ENCODE measurements at regions not wholly inside any gene's neighbourhood (a gene's known extent, or its start where the extent isn't known, plus 50 kb on each side); places are given as distances from the start of the nearest gene placed in this dataset.

- TF ChIP-seq E2F6 (IDR thresholded peaks at IDR 0.05; ENCODE audit: borderline replicate concordance in 1 of 2, extremely low read depth in 1 of 2, insufficient read depth in 1 of 2, insufficient read length in 1 of 2, low read depth in 1 of 2, low read length in 1 of 2, poor library complexity in 1 of 2, severe bottlenecking in 1 of 2): no peak
- TF ChIP-seq CBFA2T2 (conservative IDR thresholded peaks at IDR 0.05): peak; percentile 55
- TF ChIP-seq, protein P1, sequence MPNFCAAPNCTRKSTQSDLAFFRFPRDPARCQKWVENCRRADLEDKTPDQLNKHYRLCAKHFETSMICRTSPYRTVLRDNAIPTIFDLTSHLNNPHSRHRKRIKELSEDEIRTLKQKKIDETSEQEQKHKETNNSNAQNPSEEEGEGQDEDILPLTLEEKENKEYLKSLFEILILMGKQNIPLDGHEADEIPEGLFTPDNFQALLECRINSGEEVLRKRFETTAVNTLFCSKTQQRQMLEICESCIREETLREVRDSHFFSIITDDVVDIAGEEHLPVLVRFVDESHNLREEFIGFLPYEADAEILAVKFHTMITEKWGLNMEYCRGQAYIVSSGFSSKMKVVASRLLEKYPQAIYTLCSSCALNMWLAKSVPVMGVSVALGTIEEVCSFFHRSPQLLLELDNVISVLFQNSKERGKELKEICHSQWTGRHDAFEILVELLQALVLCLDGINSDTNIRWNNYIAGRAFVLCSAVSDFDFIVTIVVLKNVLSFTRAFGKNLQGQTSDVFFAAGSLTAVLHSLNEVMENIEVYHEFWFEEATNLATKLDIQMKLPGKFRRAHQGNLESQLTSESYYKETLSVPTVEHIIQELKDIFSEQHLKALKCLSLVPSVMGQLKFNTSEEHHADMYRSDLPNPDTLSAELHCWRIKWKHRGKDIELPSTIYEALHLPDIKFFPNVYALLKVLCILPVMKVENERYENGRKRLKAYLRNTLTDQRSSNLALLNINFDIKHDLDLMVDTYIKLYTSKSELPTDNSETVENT (CRISPR knock-in tag; IDR thresholded peaks at IDR 0.05): no peak
These were observed 173.6 kb upstream of the PFN2 start (continued) for GRCh38 chr3:150144191-150144708.

DNA sequence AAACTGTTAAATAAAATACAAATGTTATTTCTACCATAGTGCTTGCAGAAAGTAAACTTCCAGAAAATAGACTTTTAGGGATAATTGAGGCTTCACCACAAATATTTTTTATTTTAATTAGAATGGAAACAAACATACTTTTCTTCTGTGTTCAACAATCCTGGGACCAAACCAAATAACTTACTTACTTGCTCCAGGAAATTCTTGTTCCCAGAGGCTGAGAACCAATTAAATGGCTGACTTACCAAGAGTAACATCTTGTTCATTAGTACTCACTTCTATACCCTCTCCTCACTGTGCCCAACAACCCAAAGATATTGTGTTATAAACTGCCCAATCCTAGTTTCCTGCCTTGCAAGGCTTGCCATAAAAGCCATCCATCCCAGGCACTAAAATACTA lies 172.2 kb upstream of the PFN2 start:
- ATAC-seq: no peak
- no TSS peak for BruUV-seq (replicated peaks)
- CTCF ChIA-PET (ENCODE audit: low intra/inter-chr PET ratio): no interaction called here
- Histone ChIP-seq H3K36me3 (ENCODE audit: control insufficient read depth, insufficient read depth, low read length) (no peaks in the 10 kb centered on the region), H3K27ac (ENCODE audit: extremely low read depth, low read depth, low read length) (no peak overlapping the region), H3K79me2 (ENCODE audit: control insufficient read depth, insufficient read depth, low read length) (no peaks in the 10 kb centered on the region), H3K27me3 (ENCODE audit: control insufficient read depth in 2 of 2, insufficient read depth in 2 of 2, low read length in 2 of 2) (peaks cover 4 to 8% of the 10 kb centered on the region in 2 experiments; a peak in 4 of 5 replicates), H3K4me2 (ENCODE audit: insufficient read depth, low read length) (no peak overlapping the region), H3K4me1 (replicated peaks in 1 of 2; ENCODE audit: control insufficient read depth in 2 of 2, insufficient read depth in 2 of 2, low read length in 2 of 2) (no peaks in the 10 kb centered on the region), H4K20me1 (replicated peaks; ENCODE audit: control insufficient read depth, insufficient read depth, low read length) (no peaks in the 10 kb centered on the region), H3K9me1 (ENCODE audit: control insufficient read depth, insufficient read depth, low read length) (no peaks in the 10 kb centered on the region), H2AFZ (ENCODE audit: low read depth, low read length) (no peak overlapping the region), H3K9ac (ENCODE audit: insufficient read depth in 1 of 2, low read depth in 2 of 2, low read length in 2 of 2) (no peak overlapping the region), H3K9me3 (replicated peaks; ENCODE audit: control insufficient read depth, insufficient read depth, low read depth, low read length) (no peaks in the 10 kb centered on the region), H3K4me3 (no peak overlapping the region)
- in situ Hi-C loops (cut with MboI) (no loop called here), intact Hi-C loops (cut with micrococcal nuclease) (no loop called here)
- FAIRE-seq: no peak
- DNase-seq (ENCODE audit: extremely low read depth in 1 of 4, low spot score in 3 of 4): no peak
- POLR2A ChIA-PET: no interaction called here
- TF ChIP-seq TEAD4 (IDR thresholded peaks at IDR 0.05; ENCODE audit: low read length) (no peak), TEAD4 (CRISPR knock-in tag; IDR thresholded peaks at IDR 0.05; ENCODE audit: borderline replicate concordance) (no peak), DACH1 (IDR thresholded peaks at IDR 0.05; ENCODE audit: partially characterized antibody) (no peak)
